ENCODE measurements at regions not wholly inside any gene's neighbourhood (a gene's known extent, or its start where the extent isn't known, plus 50 kb on each side); places are given as distances from the start of the nearest gene placed in this dataset.

GRCh38 chr13:61908906-61909615, 493.4 kb upstream of the PCDH20 start:
- no peaks in the 10 kb centered on the region for H3K36me3 ChIP-seq (replicated peaks in 1 of 2; ENCODE audit: control insufficient read depth in 1 of 2, insufficient read depth in 2 of 2, low read length in 2 of 2)
- BruUV-seq (replicated peaks), result no TSS peak
- no peaks in the 10 kb centered on the region for H4K20me1 ChIP-seq (ENCODE audit: insufficient read depth, low read length)
- intact Hi-C loops (cut with micrococcal nuclease; ENCODE audit: unreplicated experiment) (no loop called here), in situ Hi-C loops (cut with HindIII; ENCODE audit: extremely low pct_ligation_motif_present, low pct_unique_long_range_greater_than_20kb) (no loop called here)
- H3K9ac ChIP-seq (ENCODE audit: insufficient read depth, low read depth, low read length), result no peak overlapping the region
- 0% methylated on average over 3 of the region's 3 CpGs for WGBS (ENCODE audit: low lambda C conversion rate)
- no peak overlapping the region for H2AFZ ChIP-seq (ENCODE audit: low read length)
- ChIA-PET POLR2A (no interaction called here), CTCF (ENCODE audit: low intra/inter-chr PET ratio, low total read pairs) (no interaction called here)
- TF ChIP-seq ZNF326 (CRISPR knock-in tag; IDR thresholded peaks at IDR 0.05; ENCODE audit: borderline replicate concordance) (no peak), ZNF674 (CRISPR knock-in tag; IDR thresholded peaks at IDR 0.05; ENCODE audit: low read depth) (no peak)
- H3K4me3 ChIP-seq (replicated peaks in 1 of 3; ENCODE audit: insufficient read depth in 1 of 3, low read depth in 2 of 3, low read length in 3 of 3), result no peak overlapping the region
- no peaks in the 10 kb centered on the region for H3K9me3 ChIP-seq (ENCODE audit: low read length)
- H3K27ac ChIP-seq (ENCODE audit: extremely low read length, insufficient read depth, low read length), result no peak overlapping the region
- H3K4me1 ChIP-seq (ENCODE audit: insufficient read depth, low read length), result no peaks in the 10 kb centered on the region
- H3K79me2 ChIP-seq (ENCODE audit: insufficient read depth, low read length), result no peaks in the 10 kb centered on the region
- FAIRE-seq, result no peak
- H3K27me3 ChIP-seq (ENCODE audit: control insufficient read depth in 1 of 2, insufficient read depth in 2 of 2, low read length in 2 of 2), result no peaks in the 10 kb centered on the region; a peak in 1 of 5 replicates
- no peak for ATAC-seq
- no peak for DNase-seq (ENCODE audit: low spot score)
- no peak overlapping the region for H3K4me2 ChIP-seq (ENCODE audit: low read depth, low read length)

DNA sequence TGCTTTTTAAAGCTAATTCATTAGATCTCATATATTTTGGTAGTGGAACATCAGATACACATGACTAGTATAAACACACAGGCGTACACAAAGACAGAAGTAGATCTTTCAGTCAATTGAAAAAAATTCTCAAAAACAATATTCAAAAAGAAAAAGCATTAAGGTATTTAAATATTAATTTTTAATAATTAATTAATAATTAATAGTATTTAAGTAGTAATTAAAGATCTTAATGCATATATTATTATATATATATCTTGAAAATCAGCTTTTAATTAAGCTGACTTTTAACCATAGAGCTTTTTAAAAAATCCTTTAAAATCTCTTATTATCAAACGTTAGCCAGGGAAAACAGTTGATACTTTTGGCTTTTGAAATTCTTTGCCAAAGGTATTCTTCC, 489.4 kb upstream of the PCDH20 start:
- ATAC-seq (no peak), DNase-seq (ENCODE audit: low spot score) (no peak), FAIRE-seq (no peak)
- CTCF ChIA-PET (ENCODE audit: low intra/inter-chr PET ratio, low total read pairs), result no interaction called here
- H2AFZ ChIP-seq (ENCODE audit: low read length), result no peak overlapping the region
- no peaks in the 10 kb centered on the region; a peak in 1 of 5 replicates for H3K27me3 ChIP-seq (ENCODE audit: control insufficient read depth in 1 of 2, insufficient read depth in 2 of 2, low read length in 2 of 2)
- H3K4me3 ChIP-seq (replicated peaks in 1 of 3; ENCODE audit: insufficient read depth in 1 of 3, low read depth in 2 of 3, low read length in 3 of 3), result no peak overlapping the region
- no peaks in the 10 kb centered on the region for H3K9me3 ChIP-seq (ENCODE audit: low read length)
- BruUV-seq (replicated peaks), result no TSS peak
- WGBS (ENCODE audit: low lambda C conversion rate), result 4% methylated on average over 2 of the region's 2 CpGs
- intact Hi-C loops (cut with micrococcal nuclease; ENCODE audit: unreplicated experiment), result no loop called here
- no peaks in the 10 kb centered on the region for H3K36me3 ChIP-seq (replicated peaks in 1 of 2; ENCODE audit: control insufficient read depth in 1 of 2, insufficient read depth in 2 of 2, low read length in 2 of 2)
- no peak overlapping the region for H3K9ac ChIP-seq (ENCODE audit: insufficient read depth, low read depth, low read length)
- no peaks in the 10 kb centered on the region for H3K4me1 ChIP-seq (ENCODE audit: insufficient read depth, low read length)
- no peak overlapping the region for H3K4me2 ChIP-seq (ENCODE audit: low read depth, low read length)
- no peaks in the 10 kb centered on the region for H4K20me1 ChIP-seq (ENCODE audit: insufficient read depth, low read length)
- no peaks in the 10 kb centered on the region for H3K79me2 ChIP-seq (ENCODE audit: insufficient read depth, low read length)
- in situ Hi-C loops (cut with HindIII; ENCODE audit: extremely low pct_ligation_motif_present, low pct_unique_long_range_greater_than_20kb), result no loop called here
- POLR2A ChIA-PET, result no interaction called here
- no peak overlapping the region for H3K27ac ChIP-seq (ENCODE audit: extremely low read length, insufficient read depth, low read length)
- TF ChIP-seq ZFP36 (IDR thresholded peaks at IDR 0.05; ENCODE audit: borderline replicate concordance, low read depth, low read length, partially characterized antibody) (no peak), PATZ1 (CRISPR knock-in tag; IDR thresholded peaks at IDR 0.05) (no peak), ARID3A (IDR thresholded peaks at IDR 0.05; ENCODE audit: low read depth, low read length) (no peak), ZBTB34 (CRISPR knock-in tag; IDR thresholded peaks at IDR 0.05) (no peak), ZNF30 (CRISPR knock-in tag; IDR thresholded peaks at IDR 0.05) (no peak), ZNF207 (IDR thresholded peaks at IDR 0.05; ENCODE audit: borderline replicate concordance) (no peak), CSRNP2 (CRISPR knock-in tag; conservative IDR thresholded peaks at IDR 0.05; ENCODE audit: low read depth) (no peak), NFKBIZ (CRISPR knock-in tag; IDR thresholded peaks at IDR 0.05) (no peak)
- TF ChIP-seq, protein P1, sequence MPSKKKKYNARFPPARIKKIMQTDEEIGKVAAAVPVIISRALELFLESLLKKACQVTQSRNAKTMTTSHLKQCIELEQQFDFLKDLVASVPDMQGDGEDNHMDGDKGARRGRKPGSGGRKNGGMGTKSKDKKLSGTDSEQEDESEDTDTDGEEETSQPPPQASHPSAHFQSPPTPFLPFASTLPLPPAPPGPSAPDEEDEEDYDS (CRISPR knock-in tag; IDR thresholded peaks at IDR 0.05), result no peak
